Activated CD4-positive, alpha-beta T cell treated with anti-CD3 and anti-CD28 coated beads, Interleukin-2, amount 10 ng/mL, durations not matched to agents 24 days and 14 days (primary cell): ENCODE measurements at regions not wholly inside any gene's neighbourhood (a gene's known extent, or its start where the extent isn't known, plus 50 kb on each side); places are given as distances from the start of the nearest gene placed in this dataset.
"Not testable (repeated sequence)": the region's sequence is repeated elsewhere in the genome, so short reads cannot be mapped to it uniquely, and the experiment has no call there.

Source experiments
- DNase-seq: peaks from one replicate; pipeline ENCODE4 v3.0.0; 2022
- H3K27ac Mint-ChIP-seq: one replicate; pipeline ENCODE4 v1.8.0; 2022; ENCODE audit warnings: mild to moderate bottlenecking, mixed read lengths
- H3K27me3 Mint-ChIP-seq: one replicate; pipeline ENCODE4 v1.8.0; 2022; ENCODE audit warnings: mixed read lengths
- H3K36me3 Mint-ChIP-seq: one replicate; pipeline ENCODE4 v1.8.0; 2022; ENCODE audit warnings: low read depth, mild to moderate bottlenecking, mixed read lengths
- H3K4me1 Mint-ChIP-seq: one replicate; pipeline ENCODE4 v1.8.0; 2021; ENCODE audit warnings: mixed read lengths
- H3K4me3 Mint-ChIP-seq: one replicate; pipeline ENCODE4 v1.8.0; 2022; ENCODE audit warnings: mild to moderate bottlenecking, moderate library complexity, mixed read lengths
- H3K9me3 Mint-ChIP-seq: one replicate; pipeline ENCODE4 v1.8.0; 2021; ENCODE audit warnings: mixed read lengths
- intact Hi-C: fragments of 100-400 bp; cut with micrococcal nuclease; formaldehyde crosslinking; loops from one replicate; pipeline ENCODE4 v1.15.1; 2023

GRCh38 chr18:67770520-67770919, 254.0 kb upstream of the DSEL start:
- Mint-ChIP-seq H3K27me3 (no peaks in the 10 kb centered on the region), H3K9me3 (no peaks in the 10 kb centered on the region)

GRCh38 chr18:67766930-67767329, 250.4 kb upstream of the DSEL start:
- intact Hi-C loops, result no loop called here

More at GRCh38 chr18:67770520-67770919, 254.0 kb upstream of the DSEL start:
- H3K36me3 Mint-ChIP-seq, result no peaks in the 10 kb centered on the region
- no peaks in the 10 kb centered on the region for H3K4me1 Mint-ChIP-seq
- intact Hi-C loops, result no loop called here
- no peak overlapping the region for H3K27ac Mint-ChIP-seq
- DNase-seq, result no peak
- H3K4me3 Mint-ChIP-seq, result no peak overlapping the region

GRCh38 chr18:67752211-67752610, 235.7 kb upstream of the DSEL start:
- H3K9me3 Mint-ChIP-seq, H3K27me3 Mint-ChIP-seq, H3K4me1 Mint-ChIP-seq, intact Hi-C loops, H3K27ac Mint-ChIP-seq, H3K36me3 Mint-ChIP-seq, DNase-seq, H3K4me3 Mint-ChIP-seq: not testable (repeated sequence)

More at GRCh38 chr18:67766930-67767329, 250.4 kb upstream of the DSEL start:
- Mint-ChIP-seq H3K36me3 (no peaks in the 10 kb centered on the region), H3K4me3 (no peak overlapping the region), H3K27me3 (no peaks in the 10 kb centered on the region), H3K4me1 (no peaks in the 10 kb centered on the region), H3K27ac (no peak overlapping the region), H3K9me3 (no peaks in the 10 kb centered on the region)
- DNase-seq, result no peak

- DNase-seq, result no peak
- H3K36me3 Mint-ChIP-seq, result no peaks in the 10 kb centered on the region
- no peaks in the 10 kb centered on the region for H3K4me1 Mint-ChIP-seq
- H3K27me3 Mint-ChIP-seq, result no peaks in the 10 kb centered on the region
- H3K4me3 Mint-ChIP-seq, result no peak overlapping the region
- intact Hi-C loops, result no loop called here
- no peak overlapping the region for H3K27ac Mint-ChIP-seq
- H3K9me3 Mint-ChIP-seq, result peaks cover 15% of the 10 kb centered on the region
Observed at GRCh38 chr18:67742954-67743353, 226.4 kb upstream of the DSEL start.

GRCh38 chr18:67742525-67742924, 226.0 kb upstream of the DSEL start:
- no peaks in the 10 kb centered on the region for H3K4me1 Mint-ChIP-seq
- no peaks in the 10 kb centered on the region for H3K27me3 Mint-ChIP-seq
- no peak overlapping the region for H3K27ac Mint-ChIP-seq
- intact Hi-C loops, result no loop called here
- peaks cover 15% of the 10 kb centered on the region for H3K9me3 Mint-ChIP-seq
- no peak overlapping the region for H3K4me3 Mint-ChIP-seq
- DNase-seq, result no peak
- H3K36me3 Mint-ChIP-seq, result no peaks in the 10 kb centered on the region

- intact Hi-C loops, result no loop called here
- H3K36me3 Mint-ChIP-seq, result no peaks in the 10 kb centered on the region
Observed at GRCh38 chr18:67735506-67735905, 219.0 kb upstream of the DSEL start.

GRCh38 chr18:67733088-67733487, 216.6 kb upstream of the DSEL start:
- H3K4me1 Mint-ChIP-seq, result no peaks in the 10 kb centered on the region
- no peak overlapping the region for H3K27ac Mint-ChIP-seq
- DNase-seq, result no peak
- no peaks in the 10 kb centered on the region for H3K36me3 Mint-ChIP-seq
- intact Hi-C loops, result no loop called here
- no peaks in the 10 kb centered on the region for H3K9me3 Mint-ChIP-seq
- no peak overlapping the region for H3K4me3 Mint-ChIP-seq
- H3K27me3 Mint-ChIP-seq, result no peaks in the 10 kb centered on the region

More at GRCh38 chr18:67735506-67735905, 219.0 kb upstream of the DSEL start:
- no peak for DNase-seq
- no peaks in the 10 kb centered on the region for H3K4me1 Mint-ChIP-seq
- H3K4me3 Mint-ChIP-seq, result no peak overlapping the region
- H3K9me3 Mint-ChIP-seq, result no peaks in the 10 kb centered on the region
- no peak overlapping the region for H3K27ac Mint-ChIP-seq
- H3K27me3 Mint-ChIP-seq, result no peaks in the 10 kb centered on the region

GRCh38 chr18:67731851-67732250, 215.3 kb upstream of the DSEL start:
- Mint-ChIP-seq H3K27me3 (no peaks in the 10 kb centered on the region), H3K27ac (no peak overlapping the region)

GRCh38 chr18:67730886-67731285, 214.4 kb upstream of the DSEL start:
- Mint-ChIP-seq H3K4me3 (no peak overlapping the region), H3K9me3 (no peaks in the 10 kb centered on the region), H3K36me3 (no peaks in the 10 kb centered on the region), H3K27me3 (no peaks in the 10 kb centered on the region), H3K27ac (no peak overlapping the region), H3K4me1 (no peaks in the 10 kb centered on the region)
- no peak for DNase-seq
- intact Hi-C loops, result no loop called here

More at GRCh38 chr18:67731851-67732250, 215.3 kb upstream of the DSEL start:
- Mint-ChIP-seq H3K4me1 (no peaks in the 10 kb centered on the region), H3K4me3 (no peak overlapping the region), H3K36me3 (no peaks in the 10 kb centered on the region), H3K9me3 (no peaks in the 10 kb centered on the region)
- no peak for DNase-seq
- intact Hi-C loops, result no loop called here

GRCh38 chr18:67728364-67728763, 211.8 kb upstream of the DSEL start:
- Mint-ChIP-seq H3K4me1 (no peaks in the 10 kb centered on the region), H3K36me3 (no peaks in the 10 kb centered on the region), H3K4me3 (no peak overlapping the region), H3K27me3 (no peaks in the 10 kb centered on the region), H3K27ac (no peak overlapping the region), H3K9me3 (no peaks in the 10 kb centered on the region)
- intact Hi-C loops, result no loop called here
- DNase-seq, result no peak

GRCh38 chr18:67726882-67727281, 210.4 kb upstream of the DSEL start:
- intact Hi-C loops, result no loop called here

GRCh38 chr18:67717800-67718199, 201.3 kb upstream of the DSEL start:
- H3K4me3 Mint-ChIP-seq, result no peak overlapping the region
- intact Hi-C loops, result no loop called here
- no peak overlapping the region for H3K27ac Mint-ChIP-seq
- H3K4me1 Mint-ChIP-seq, result no peaks in the 10 kb centered on the region
- H3K27me3 Mint-ChIP-seq, result no peaks in the 10 kb centered on the region
- DNase-seq, result no peak
- H3K9me3 Mint-ChIP-seq, result no peaks in the 10 kb centered on the region
- H3K36me3 Mint-ChIP-seq, result no peaks in the 10 kb centered on the region

More at GRCh38 chr18:67726882-67727281, 210.4 kb upstream of the DSEL start:
- no peak overlapping the region for H3K27ac Mint-ChIP-seq
- H3K4me3 Mint-ChIP-seq, result no peak overlapping the region
- H3K27me3 Mint-ChIP-seq, result no peaks in the 10 kb centered on the region
- no peak for DNase-seq
- no peaks in the 10 kb centered on the region for H3K36me3 Mint-ChIP-seq
- no peaks in the 10 kb centered on the region for H3K9me3 Mint-ChIP-seq
- no peaks in the 10 kb centered on the region for H3K4me1 Mint-ChIP-seq

GRCh38 chr18:67715567-67715966, 199.0 kb upstream of the DSEL start:
- DNase-seq, result no peak
- Mint-ChIP-seq H3K4me3 (no peak overlapping the region), H3K27ac (no peak overlapping the region), H3K9me3 (no peaks in the 10 kb centered on the region), H3K36me3 (no peaks in the 10 kb centered on the region), H3K27me3 (no peaks in the 10 kb centered on the region), H3K4me1 (no peaks in the 10 kb centered on the region)
- intact Hi-C loops, result no loop called here

GRCh38 chr18:67710639-67711038, 194.1 kb upstream of the DSEL start:
- H3K36me3 Mint-ChIP-seq, result no peaks in the 10 kb centered on the region
- H3K27me3 Mint-ChIP-seq, result no peaks in the 10 kb centered on the region
- no peak for DNase-seq
- H3K27ac Mint-ChIP-seq, result no peak overlapping the region
- no peaks in the 10 kb centered on the region for H3K9me3 Mint-ChIP-seq
- no peak overlapping the region for H3K4me3 Mint-ChIP-seq
- H3K4me1 Mint-ChIP-seq, result no peaks in the 10 kb centered on the region
- intact Hi-C loops, result no loop called here

- DNase-seq, result no peak
- Mint-ChIP-seq H3K4me3 (no peak overlapping the region), H3K27ac (no peak overlapping the region), H3K9me3 (no peaks in the 10 kb centered on the region), H3K4me1 (no peaks in the 10 kb centered on the region), H3K27me3 (no peaks in the 10 kb centered on the region), H3K36me3 (no peaks in the 10 kb centered on the region)
- intact Hi-C loops, result no loop called here
Observed at GRCh38 chr18:67705748-67706147, 189.2 kb upstream of the DSEL start.
